Dermis microvascular lymphatic vessel endothelial cell (primary cell): ENCODE measurements at regions not wholly inside any gene's neighbourhood (a gene's known extent, or its start where the extent isn't known, plus 50 kb on each side); places are given as distances from the start of the nearest gene placed in this dataset.
"Not testable (repeated sequence)": the region's sequence is repeated elsewhere in the genome, so short reads cannot be mapped to it uniquely, and the experiment has no call there.

ENCODE experiments used
- DNase-seq, 2 donors: peaks; one replicate each; pipeline versions ENCODE4 v3.0.0 to v3.0.0-alpha.2; 2010; ENCODE audit warnings: low read depth in 2 of 2

GRCh38 chr11:91365986-91366585, 858.5 kb upstream of the FAT3 start:
- DNase-seq = no peak

- DNase-seq = no peak
Observed at GRCh38 chr11:91350931-91351330, 873.7 kb upstream of the FAT3 start.

- DNase-seq = no peak
Observed at GRCh38 chr11:91326751-91327150, 897.9 kb upstream of the FAT3 start.

GRCh38 chr11:91326280-91326679, 898.3 kb upstream of the FAT3 start:
- no peak for DNase-seq

- DNase-seq = no peak
Observed at GRCh38 chr11:91314521-91314920, 910.1 kb upstream of the FAT3 start.

- DNase-seq = no peak
Observed at GRCh38 chr11:91312541-91312940, 912.1 kb upstream of the FAT3 start.

- no peak for DNase-seq
Observed at GRCh38 chr11:91310085-91310484, 914.5 kb upstream of the FAT3 start.

- DNase-seq = no peak
Observed at GRCh38 chr11:91308069-91308468, 916.5 kb upstream of the FAT3 start.

GRCh38 chr11:91305402-91305801, 919.2 kb upstream of the FAT3 start:
- no peak for DNase-seq

- DNase-seq = no peak
Observed at GRCh38 chr11:91303749-91304148, 920.9 kb upstream of the FAT3 start.

GRCh38 chr11:91299980-91300379, 924.6 kb upstream of the FAT3 start:
- no peak for DNase-seq

- DNase-seq = no peak
Observed at GRCh38 chr11:91296629-91297028, 928.0 kb upstream of the FAT3 start.

- DNase-seq = no peak
Observed at GRCh38 chr11:91295591-91295990, 929.0 kb upstream of the FAT3 start.

GRCh38 chr11:91293119-91293518, 931.5 kb upstream of the FAT3 start:
- no peak for DNase-seq

GRCh38 chr11:91272089-91272488, 952.5 kb upstream of the FAT3 start:
- no peak for DNase-seq

GRCh38 chr11:91268512-91269295, 955.9 kb upstream of the FAT3 start:
- not testable (repeated sequence) for DNase-seq

- DNase-seq = no peak
Observed at GRCh38 chr11:91265946-91266345, 958.7 kb upstream of the FAT3 start.

- DNase-seq = no peak
Observed at GRCh38 chr11:91264481-91264880, 960.1 kb upstream of the FAT3 start.

- DNase-seq = no peak
Observed at GRCh38 chr11:91263496-91264365, 960.9 kb upstream of the FAT3 start.

GRCh38 chr11:91261513-91261912, 963.1 kb upstream of the FAT3 start:
- no peak for DNase-seq

GRCh38 chr11:91258876-91259275, 965.7 kb upstream of the FAT3 start:
- no peak for DNase-seq

GRCh38 chr11:91257667-91258066, 967.0 kb upstream of the FAT3 start:
- DNase-seq = no peak
